IMR-90 (cell line): ENCODE measurements at regions not wholly inside any gene's neighbourhood (a gene's known extent, or its start where the extent isn't known, plus 50 kb on each side); places are given as distances from the start of the nearest gene placed in this dataset.

ENCODE experiments used
- ATAC-seq: fragments of 200-7000 bp; cut with Tn5 transposase; 2 replicates; pipeline ENCODE4 v1.9.1; 2020; ENCODE audit warnings: low read depth, mild to moderate bottlenecking, moderate library complexity
- BruUV-seq: library from RNA; stranded (reverse); fragments of 400-500 nt; replicated peaks from 2 replicates; lab custom pipeline; 2021; lab: Mats Ljungman, UMichigan
- CTCF ChIA-PET: fragments of 300-600 bp; formaldehyde crosslinking; extraction: SDS; loops from one replicate; lab custom pipeline; 2021; ENCODE audit warnings: antibody characterized with exemption; lab: Yijun Ruan, JAX
- POLR2A ChIA-PET: fragments of 300-600 bp; sonication (Branson Sonifier 250); formaldehyde crosslinking; loops from one replicate; lab custom pipeline; 2022; ENCODE audit warnings: antibody characterized with exemption; ENCODE audit not compliant: unreplicated experiment; lab: Charles Lee
- DNase-seq: peaks from one replicate; pipeline ENCODE4 v3.0.0; 2013
- H2AFZ ChIP-seq: replicated peaks from 2 replicates; pipeline ENCODE3; 2013; ENCODE audit warnings: low read length, mild to moderate bottlenecking; ENCODE audit not compliant: poor library complexity
- H2AK5ac ChIP-seq: 2 replicates; pipeline ENCODE4 v1.6.1; 2013; ENCODE audit warnings: low read depth, low read length, inconsistent platforms
- H2AK9ac ChIP-seq: replicated peaks from 2 replicates; pipeline ENCODE3; 2013; ENCODE audit warnings: mild to moderate bottlenecking, low read depth, low read length, moderate library complexity; ENCODE audit not compliant: poor library complexity
- H2BK120ac ChIP-seq: 2 replicates; pipeline ENCODE4 v1.6.1; 2013; ENCODE audit warnings: low read depth, low read length, inconsistent platforms
- H2BK15ac ChIP-seq: 3 replicates; pipeline ENCODE4 v1.6.1; 2013; ENCODE audit warnings: low read depth, low read length, inconsistent platforms
- H2BK20ac ChIP-seq: 2 replicates; pipeline ENCODE4 v1.6.1; 2013; ENCODE audit warnings: low read depth, mild to moderate bottlenecking, inconsistent platforms, low read length, moderate library complexity
- H2BK5ac ChIP-seq: 2 replicates; pipeline ENCODE4 v1.6.1; 2013; ENCODE audit warnings: mild to moderate bottlenecking, low read depth, low read length, inconsistent platforms; ENCODE audit not compliant: poor library complexity, severe bottlenecking
- H3K14ac ChIP-seq: replicated peaks from 2 replicates; pipeline ENCODE4 v1.6.1; 2013; ENCODE audit warnings: low read depth, low read length, inconsistent platforms
- H3K18ac ChIP-seq: 2 replicates; pipeline ENCODE4 v1.6.1; 2013; ENCODE audit warnings: low read depth, low read length, control low read depth
- H3K23ac ChIP-seq: 2 replicates; pipeline ENCODE4 v1.6.1; 2013; ENCODE audit warnings: low read depth, low read length, inconsistent platforms
- H3K27ac ChIP-seq: 2 replicates; pipeline ENCODE4 v1.5.1; 2013; ENCODE audit warnings: mild to moderate bottlenecking, control low read depth, low read length; ENCODE audit not compliant: insufficient read depth
- H3K27me3 ChIP-seq: 2 replicates; pipeline ENCODE4 v1.6.1; 2013; ENCODE audit warnings: low read length; ENCODE audit not compliant: control insufficient read depth, insufficient read depth
- H3K36me3 ChIP-seq: 2 replicates; pipeline ENCODE4 v1.6.1; 2013; ENCODE audit warnings: low read length, mixed read lengths; ENCODE audit not compliant: control insufficient read depth, insufficient read depth
- H3K4ac ChIP-seq: 2 replicates; pipeline ENCODE4 v1.6.1; 2013; ENCODE audit warnings: low read depth, low read length, inconsistent platforms
- H3K4me1 ChIP-seq: 2 replicates; pipeline ENCODE4 v1.6.1; 2013; ENCODE audit warnings: low read length, mixed read lengths; ENCODE audit not compliant: control insufficient read depth, insufficient read depth
- H3K4me2 ChIP-seq: 2 replicates; pipeline ENCODE4 v1.6.1; 2013; ENCODE audit warnings: low read depth, mild to moderate bottlenecking, control low read depth, low read length, moderate library complexity
- H3K4me3 ChIP-seq: 2 replicates; pipeline ENCODE4 v1.5.1; 2013; ENCODE audit warnings: low read depth, mild to moderate bottlenecking, control low read depth, low read length, moderate library complexity; ENCODE audit not compliant: insufficient read depth
- H3K56ac ChIP-seq: 2 replicates; pipeline ENCODE4 v1.6.1; 2013; ENCODE audit warnings: low read length, inconsistent platforms; ENCODE audit not compliant: insufficient read depth; ENCODE audit errors: extremely low read depth
- H3K79me1 ChIP-seq, 2 experiments: 2 replicates each; pipeline ENCODE4 v1.6.1; 2013; ENCODE audit warnings: low read length in 2 of 2, inconsistent platforms in 1 of 2, low read depth in 1 of 2
- H3K9ac ChIP-seq: 2 replicates; pipeline ENCODE4 v1.6.1; 2013; ENCODE audit warnings: low read depth, low read length, control low read depth
- H3K9me1 ChIP-seq: 2 replicates; pipeline ENCODE4 v1.6.1; 2013; ENCODE audit warnings: low read length, inconsistent platforms; ENCODE audit not compliant: insufficient read depth
- H3K9me3 ChIP-seq: 2 replicates; pipeline ENCODE4 v1.6.1; 2013; ENCODE audit warnings: low read length; ENCODE audit not compliant: control insufficient read depth, insufficient read depth
- H4K20me1 ChIP-seq: 2 replicates; pipeline ENCODE4 v1.6.1; 2013; ENCODE audit warnings: low read length, inconsistent platforms; ENCODE audit not compliant: insufficient read depth
- H4K5ac ChIP-seq: 2 replicates; pipeline ENCODE4 v1.6.1; 2013; ENCODE audit warnings: mild to moderate bottlenecking, low read depth, low read length, control low read depth
- H4K8ac ChIP-seq, 2 experiments: 2 replicates each; pipeline ENCODE4 v1.6.1; 2013; ENCODE audit warnings: low read depth in 2 of 2, low read length in 2 of 2, control low read depth in 1 of 2, inconsistent platforms in 1 of 2
- H4K91ac ChIP-seq: 2 replicates; pipeline ENCODE4 v1.6.1; 2013; ENCODE audit warnings: low read depth, low read length, inconsistent platforms; ENCODE audit not compliant: insufficient read depth
- CTCF ChIP-seq: conservative IDR thresholded peaks from 2 replicates; pipeline ENCODE4 v1.5.1; 2012; ENCODE audit warnings: mild to moderate bottlenecking, low read depth, low read length, improper control_type of control experiment
- FOS ChIP-seq: fragments of 150-350 bp; IDR thresholded peaks from 2 replicates; pipeline ENCODE4 v1.6.1; 2016; ENCODE audit warnings: low read depth, low read length
- MAZ ChIP-seq: IDR thresholded peaks from 2 replicates; pipeline ENCODE4 v1.6.1; 2012; ENCODE audit warnings: low read depth, mild to moderate bottlenecking, low read length, improper control_type of control experiment, moderate library complexity, borderline replicate concordance
- NFE2L2 ChIP-seq: fragments of 150-350 bp; IDR thresholded peaks from 2 replicates; pipeline ENCODE4 v1.6.1; 2016; ENCODE audit warnings: low read depth, mild to moderate bottlenecking, low read length
- RAD21 ChIP-seq: IDR thresholded peaks from 2 replicates; pipeline ENCODE4 v1.6.1; 2012; ENCODE audit warnings: low read length, improper control_type of control experiment
- WGBS, 2 experiments: methylation state at CpG; one replicate each; pipeline versions ENCODE4 v1.1.5 to v1.1.7; 2013; ENCODE audit warnings: missing lambda C conversion rate in 2 of 2; ENCODE audit not compliant: insufficient read length in 1 of 2; ENCODE audit errors: extremely low coverage in 2 of 2; 5-methylcytosine and 5-hydroxymethylcytosine counted together
- dilution Hi-C: fragments of 300-500 bp; cut with HindIII; formaldehyde crosslinking; loops from one replicate; pipeline ENCODE4 v1.14.3; 2018; ENCODE audit warnings: low sequenced_read_pairs; ENCODE audit not compliant: unreplicated experiment
- in situ Hi-C: fragments of 300-500 bp; cut with MboI; formaldehyde crosslinking; loops from 3 replicates; pipeline ENCODE4 v1.14.3; 2019; ENCODE audit warnings: low sequenced_read_pairs, inconsistent platforms, mixed read lengths
- intact Hi-C: fragments of 100-400 bp; cut with micrococcal nuclease; formaldehyde crosslinking; loops from 2 replicates; pipeline ENCODE4 v1.10.0; 2022
- TF ChIP-seq, protein P1 (sequence below): fragments of 150-350 bp; IDR thresholded peaks from 2 replicates; pipeline ENCODE4 v1.6.1; 2017; ENCODE audit warnings: mild to moderate bottlenecking, antibody characterized with exemption, low read length, low read depth

DNA sequence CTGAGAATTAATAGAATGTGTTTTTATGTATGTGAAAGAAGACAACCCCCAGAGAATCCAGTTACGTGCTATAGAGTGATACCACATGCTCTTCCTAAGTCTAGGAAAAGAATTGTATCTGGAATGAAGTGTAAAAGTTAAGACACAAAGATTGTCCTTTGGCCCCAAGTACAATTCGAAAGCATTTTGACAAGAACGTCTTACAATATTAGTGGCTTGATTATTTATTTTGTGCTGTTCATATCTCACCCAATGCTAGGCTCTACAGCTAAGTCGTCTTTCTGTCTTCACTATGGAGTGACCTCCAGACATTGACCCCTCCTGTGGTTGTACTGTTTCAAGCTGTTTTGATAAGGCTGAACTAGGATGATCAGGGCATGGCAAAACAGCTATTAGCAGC is 345.7 kb upstream of the C2CD4B start:
- Histone ChIP-seq H3K9me1 (peaks cover 14% of the 10 kb centered on the region), H3K18ac (no peak overlapping the region), H3K4me2 (no peak overlapping the region), H4K8ac (no peak overlapping the region), H2AK9ac (no peak overlapping the region), H3K27ac (no peak overlapping the region), H2BK20ac (peak overlapping the region; percentile 49), H2BK5ac (no peak overlapping the region), H3K4me3 (no peak overlapping the region), H3K27me3 (no peaks in the 10 kb centered on the region), H3K23ac (no peak overlapping the region), H4K20me1 (no peaks in the 10 kb centered on the region), H2AK5ac (no peak overlapping the region), H3K4me1 (peaks cover 13% of the 10 kb centered on the region), H4K5ac (no peak overlapping the region), H3K79me1 (peaks cover 15 to 18% of the 10 kb centered on the region in 2 experiments), H3K14ac (0 out of 2 replicates have a peak overlapping the region, but pooled peaks have one; percentile 5), H2AFZ (no peak overlapping the region), H3K9me3 (no peaks in the 10 kb centered on the region), H4K91ac (no peak overlapping the region), H3K9ac (no peak overlapping the region), H3K36me3 (no peaks in the 10 kb centered on the region), H2BK120ac (no peak overlapping the region), H3K56ac (no peak overlapping the region), H2BK15ac (no peak overlapping the region), H3K4ac (no peak overlapping the region)
- ATAC-seq, result no peak
- no CpG with 5 or more reads among the region's 4 CpGs for WGBS, 2 experiments
- in situ Hi-C loops, result no loop called here
- intact Hi-C loops, result no loop called here
- ChIA-PET CTCF (no interaction called here), POLR2A (no interaction called here)
- dilution Hi-C loops, result no loop called here
- no peak for DNase-seq
- TF ChIP-seq MAZ (no peak), NFE2L2 (no peak), CTCF (no peak), RAD21 (no peak), FOS (no peak)
- TF ChIP-seq, protein P1, sequence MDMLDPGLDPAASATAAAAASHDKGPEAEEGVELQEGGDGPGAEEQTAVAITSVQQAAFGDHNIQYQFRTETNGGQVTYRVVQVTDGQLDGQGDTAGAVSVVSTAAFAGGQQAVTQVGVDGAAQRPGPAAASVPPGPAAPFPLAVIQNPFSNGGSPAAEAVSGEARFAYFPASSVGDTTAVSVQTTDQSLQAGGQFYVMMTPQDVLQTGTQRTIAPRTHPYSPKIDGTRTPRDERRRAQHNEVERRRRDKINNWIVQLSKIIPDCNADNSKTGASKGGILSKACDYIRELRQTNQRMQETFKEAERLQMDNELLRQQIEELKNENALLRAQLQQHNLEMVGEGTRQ, result no peak
- no TSS peak for BruUV-seq
